Peyer's patch (tissue), 4 donors: ENCODE measurements at regions not wholly inside any gene's neighbourhood (a gene's known extent, or its start where the extent isn't known, plus 50 kb on each side); places are given as distances from the start of the nearest gene placed in this dataset.

Source experiments
- DNase-seq, 3 donors: peaks; one replicate each; pipeline ENCODE4 v3.0.0-alpha.2; 2017 to 2019
- H3K27ac ChIP-seq, 4 donors: fragments of 200-600 bp; sonication (generic); one replicate each; pipeline ENCODE4 v1.5.1; 2016 to 2019
- H3K27me3 ChIP-seq, 2 donors: fragments of 200-600 bp; sonication (generic); one replicate each; pipeline ENCODE4 v1.5.1; 2019
- H3K36me3 ChIP-seq, 3 donors: fragments of 200-600 bp; sonication (generic); one replicate each; pipeline ENCODE4 v1.5.1; 2016 to 2019
- H3K4me1 ChIP-seq, 4 donors: fragments of 200-600 bp; sonication (generic); one replicate each; pipeline ENCODE4 v1.5.1; 2016 to 2019
- H3K4me3 ChIP-seq, 4 donors: fragments of 200-600 bp; sonication (generic); 1 replicate in 3 of 4; 2 replicates in 1 of 4; pipeline ENCODE4 v1.5.1; 2016 to 2019; ENCODE audit warnings: mild to moderate bottlenecking in 1 of 4
- H3K9me3 ChIP-seq, 4 donors: fragments of 200-600 bp; sonication (generic); one replicate each; pipeline ENCODE4 v1.5.1; 2016 to 2019; ENCODE audit warnings: mild to moderate bottlenecking in 1 of 4
- CTCF ChIP-seq, 6 experiments: fragments of 450-650 bp in 4 of 6; fragments of 200-600 bp in 2 of 6; sonication (generic) in 1 of 6; IDR thresholded peaks; one replicate each; pipeline ENCODE4 v1.5.1; 2017 to 2019; ENCODE audit warnings: antibody characterized with exemption in 6 of 6, mild to moderate bottlenecking in 3 of 6, moderate library complexity in 1 of 6
- POLR2A ChIP-seq, 2 donors: fragments of 450-650 bp; IDR thresholded peaks; one replicate each; pipeline ENCODE4 v1.5.1; 2017; ENCODE audit warnings: antibody characterized with exemption in 2 of 2, mild to moderate bottlenecking in 2 of 2, moderate library complexity in 2 of 2

GRCh38 chr11:21675049-21675616 is 517.8 kb upstream of the ANO5 start:
- Histone ChIP-seq H3K4me1 (no peaks in the 10 kb centered on the region), H3K9me3 (no peaks in the 10 kb centered on the region), H3K27ac (no peak overlapping the region), H3K27me3 (no peaks in the 10 kb centered on the region), H3K4me3 (no peak overlapping the region), H3K36me3 (no peaks in the 10 kb centered on the region)
- TF ChIP-seq CTCF (IDR thresholded peaks at IDR 0.05): no peak
- no peak for TF ChIP-seq POLR2A (IDR thresholded peaks at IDR 0.05)
- DNase-seq: no peak

GRCh38 chr11:21687643-21688042 is 505.2 kb upstream of the ANO5 start:
- Histone ChIP-seq H3K4me1 (no peaks in the 10 kb centered on the region), H3K36me3 (no peaks in the 10 kb centered on the region), H3K27ac (no peak overlapping the region), H3K27me3 (no peaks in the 10 kb centered on the region), H3K9me3 (no peaks in the 10 kb centered on the region), H3K4me3 (no peak overlapping the region)
- no peak for DNase-seq
- TF ChIP-seq POLR2A (IDR thresholded peaks at IDR 0.05): no peak
- no peak for TF ChIP-seq CTCF (IDR thresholded peaks at IDR 0.05)

GRCh38 chr11:21704539-21704938 is 488.3 kb upstream of the ANO5 start:
- no peak for DNase-seq
- H3K4me1 ChIP-seq: no peaks in the 10 kb centered on the region
- no peaks in the 10 kb centered on the region for H3K9me3 ChIP-seq
- H3K27me3 ChIP-seq: no peaks in the 10 kb centered on the region
- H3K4me3 ChIP-seq: no peak overlapping the region
- TF ChIP-seq POLR2A (IDR thresholded peaks at IDR 0.05) (no peak), CTCF (IDR thresholded peaks at IDR 0.05) (no peak)
- H3K27ac ChIP-seq: no peak overlapping the region
- no peaks in the 10 kb centered on the region for H3K36me3 ChIP-seq

GRCh38 chr11:21707116-21707739 is 485.7 kb upstream of the ANO5 start:
- Histone ChIP-seq H3K9me3 (no peaks in the 10 kb centered on the region), H3K36me3 (no peaks in the 10 kb centered on the region), H3K4me1 (no peaks in the 10 kb centered on the region), H3K27me3 (no peaks in the 10 kb centered on the region), H3K27ac (no peak overlapping the region), H3K4me3 (no peak overlapping the region)
- DNase-seq: no peak
- TF ChIP-seq CTCF (IDR thresholded peaks at IDR 0.05) (no peak), POLR2A (IDR thresholded peaks at IDR 0.05) (no peak)

GRCh38 chr11:21710809-21711208 is 482.1 kb upstream of the ANO5 start:
- H3K27ac ChIP-seq: no peak overlapping the region
- H3K36me3 ChIP-seq: no peaks in the 10 kb centered on the region
- H3K4me1 ChIP-seq: no peaks in the 10 kb centered on the region
- no peaks in the 10 kb centered on the region for H3K27me3 ChIP-seq
- TF ChIP-seq CTCF (IDR thresholded peaks at IDR 0.05): no peak
- no peak for TF ChIP-seq POLR2A (IDR thresholded peaks at IDR 0.05)
- no peak for DNase-seq
- H3K4me3 ChIP-seq: no peak overlapping the region
- H3K9me3 ChIP-seq: no peaks in the 10 kb centered on the region
